ENCODE measurements at regions not wholly inside any gene's neighbourhood (a gene's known extent, or its start where the extent isn't known, plus 50 kb on each side); places are given as distances from the start of the nearest gene placed in this dataset.

DNA sequence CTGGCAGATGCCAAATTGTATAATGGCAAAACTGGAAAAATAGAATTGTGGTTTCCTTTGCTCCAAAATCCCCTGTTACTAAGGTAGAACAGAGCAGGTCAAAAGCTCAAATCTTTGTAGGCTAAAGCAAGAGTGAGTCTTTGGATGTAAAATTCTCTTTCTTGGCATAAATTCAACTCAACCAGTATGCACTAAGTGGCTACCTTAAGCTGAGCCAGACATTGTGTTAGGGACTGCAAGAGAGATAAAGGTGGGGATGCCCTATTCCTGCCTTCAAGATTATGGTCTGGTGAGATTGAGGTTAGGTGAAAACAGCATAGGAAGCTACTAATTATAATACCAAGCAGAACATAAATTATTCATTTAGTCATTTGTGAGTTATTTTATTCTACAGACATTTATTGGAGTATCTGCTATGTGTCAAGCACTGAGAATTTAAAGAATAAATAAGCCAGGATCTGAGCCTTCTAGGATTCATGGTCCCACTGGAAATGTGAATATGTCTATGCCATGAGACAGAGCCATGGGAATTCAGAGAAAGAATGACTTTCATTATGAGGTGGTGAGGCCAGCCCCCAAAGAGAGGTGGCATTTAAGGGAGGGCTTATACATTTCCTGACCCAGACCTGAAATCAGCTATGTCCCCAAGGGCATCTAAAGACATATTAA is 198.0 kb upstream of the NCKAP5 start:
- Histone ChIP-seq H3K36me3 (replicated peaks in 1 of 2; ENCODE audit: insufficient read depth in 1 of 2, low read depth in 2 of 2) (no peaks in the 10 kb centered on the region), H3K27me3 (no peaks in the 10 kb centered on the region), H3K27ac (no peak overlapping the region), H3K4me1 (no peaks in the 10 kb centered on the region), H3K9me3 (no peaks in the 10 kb centered on the region), H3K4me3 (no peak overlapping the region)
- DNase-seq (no peak), ATAC-seq (no peak)
- TF ChIP-seq POLR2A (IDR thresholded peaks at IDR 0.05), result no peak
- TF ChIP-seq, protein P1, sequence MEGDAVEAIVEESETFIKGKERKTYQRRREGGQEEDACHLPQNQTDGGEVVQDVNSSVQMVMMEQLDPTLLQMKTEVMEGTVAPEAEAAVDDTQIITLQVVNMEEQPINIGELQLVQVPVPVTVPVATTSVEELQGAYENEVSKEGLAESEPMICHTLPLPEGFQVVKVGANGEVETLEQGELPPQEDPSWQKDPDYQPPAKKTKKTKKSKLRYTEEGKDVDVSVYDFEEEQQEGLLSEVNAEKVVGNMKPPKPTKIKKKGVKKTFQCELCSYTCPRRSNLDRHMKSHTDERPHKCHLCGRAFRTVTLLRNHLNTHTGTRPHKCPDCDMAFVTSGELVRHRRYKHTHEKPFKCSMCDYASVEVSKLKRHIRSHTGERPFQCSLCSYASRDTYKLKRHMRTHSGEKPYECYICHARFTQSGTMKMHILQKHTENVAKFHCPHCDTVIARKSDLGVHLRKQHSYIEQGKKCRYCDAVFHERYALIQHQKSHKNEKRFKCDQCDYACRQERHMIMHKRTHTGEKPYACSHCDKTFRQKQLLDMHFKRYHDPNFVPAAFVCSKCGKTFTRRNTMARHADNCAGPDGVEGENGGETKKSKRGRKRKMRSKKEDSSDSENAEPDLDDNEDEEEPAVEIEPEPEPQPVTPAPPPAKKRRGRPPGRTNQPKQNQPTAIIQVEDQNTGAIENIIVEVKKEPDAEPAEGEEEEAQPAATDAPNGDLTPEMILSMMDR (IDR thresholded peaks at IDR 0.05), result no peak
- intact Hi-C loops (cut with DNase I), result no loop called here

DNA sequence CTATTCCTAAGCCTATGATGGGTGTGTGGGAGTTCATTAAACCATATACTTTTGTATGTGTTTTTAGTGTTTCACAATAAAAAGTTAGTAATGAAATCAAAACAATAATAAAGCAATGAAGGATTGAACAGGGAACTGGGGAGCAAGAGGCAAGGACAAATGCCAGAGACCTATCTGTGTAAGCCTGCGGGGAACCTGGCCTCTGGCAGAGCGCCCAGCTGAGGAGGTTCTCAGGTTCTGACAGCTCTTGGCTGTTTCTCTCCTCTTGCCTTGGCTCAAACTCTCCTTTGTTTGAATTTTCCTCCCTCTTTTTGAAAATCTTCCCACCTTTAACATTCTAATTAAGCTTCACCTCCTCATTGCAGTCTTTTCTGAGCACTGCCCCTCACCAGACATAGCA is 200.0 kb upstream of the NCKAP5 start:
- Histone ChIP-seq H3K27ac (no peak overlapping the region), H3K9me3 (no peaks in the 10 kb centered on the region), H3K36me3 (replicated peaks in 1 of 2; ENCODE audit: insufficient read depth in 1 of 2, low read depth in 2 of 2) (no peaks in the 10 kb centered on the region), H3K4me1 (no peaks in the 10 kb centered on the region), H3K4me3 (no peak overlapping the region), H3K27me3 (no peaks in the 10 kb centered on the region)
- DNase-seq, result peak; percentile 22 to 68 (median 38)
- WGBS, 2 donors, result 35% methylated on average over 2 of the region's 2 CpGs
- no peak for ATAC-seq
- intact Hi-C loops (cut with DNase I), result no loop called here
- no peak for TF ChIP-seq POLR2A (IDR thresholded peaks at IDR 0.05)
- TF ChIP-seq, protein P1 (IDR thresholded peaks at IDR 0.05), result no peak

DNA sequence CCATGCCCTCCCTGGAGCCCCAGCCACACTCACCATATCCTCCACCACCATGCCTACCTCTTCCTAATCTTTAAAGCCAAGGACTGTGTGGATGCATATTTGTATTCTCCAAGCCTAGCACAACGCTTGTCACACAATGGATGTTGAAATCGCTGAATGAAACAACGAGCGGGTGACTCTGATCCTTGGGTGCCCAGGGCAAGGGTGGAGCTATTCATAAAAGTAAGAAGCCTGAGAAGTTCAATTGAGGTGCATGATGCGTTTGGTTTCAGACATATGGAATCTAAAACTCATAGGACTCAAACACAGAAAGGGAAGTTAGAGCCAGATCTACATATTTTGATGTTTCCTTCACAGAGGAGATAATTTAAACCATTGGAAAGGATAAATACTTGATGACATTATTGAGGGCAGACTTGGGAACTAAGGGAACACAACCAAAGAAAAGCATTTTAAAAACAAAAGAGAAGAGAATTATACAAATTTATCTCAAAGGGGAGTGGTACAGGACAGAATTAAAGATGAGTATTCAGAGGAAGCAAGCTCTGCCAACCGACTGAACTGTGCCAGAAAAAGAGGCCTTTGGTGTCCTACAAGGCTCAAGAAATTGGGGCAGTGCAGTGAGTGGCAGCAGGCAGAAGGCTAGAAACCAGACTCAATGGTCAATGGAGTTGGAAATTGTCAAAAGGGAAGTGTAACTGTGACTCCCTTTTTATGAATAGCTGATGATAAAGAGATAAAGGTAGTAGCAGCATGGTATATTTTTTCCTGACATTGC is 200.6 kb upstream of the NCKAP5 start:
- Histone ChIP-seq H3K4me1 (no peaks in the 10 kb centered on the region), H3K4me3 (no peak overlapping the region), H3K9me3 (no peaks in the 10 kb centered on the region), H3K36me3 (replicated peaks in 1 of 2; ENCODE audit: insufficient read depth in 1 of 2, low read depth in 2 of 2) (no peaks in the 10 kb centered on the region), H3K27ac (no peak overlapping the region), H3K27me3 (no peaks in the 10 kb centered on the region)
- intact Hi-C loops (cut with DNase I), result no loop called here
- TF ChIP-seq, protein P1 (IDR thresholded peaks at IDR 0.05), result no peak
- TF ChIP-seq POLR2A (IDR thresholded peaks at IDR 0.05), result no peak
- DNase-seq, result no peak
- ATAC-seq, result no peak
- 78% methylated on average over 6 of the region's 6 CpGs for WGBS, 2 donors

DNA sequence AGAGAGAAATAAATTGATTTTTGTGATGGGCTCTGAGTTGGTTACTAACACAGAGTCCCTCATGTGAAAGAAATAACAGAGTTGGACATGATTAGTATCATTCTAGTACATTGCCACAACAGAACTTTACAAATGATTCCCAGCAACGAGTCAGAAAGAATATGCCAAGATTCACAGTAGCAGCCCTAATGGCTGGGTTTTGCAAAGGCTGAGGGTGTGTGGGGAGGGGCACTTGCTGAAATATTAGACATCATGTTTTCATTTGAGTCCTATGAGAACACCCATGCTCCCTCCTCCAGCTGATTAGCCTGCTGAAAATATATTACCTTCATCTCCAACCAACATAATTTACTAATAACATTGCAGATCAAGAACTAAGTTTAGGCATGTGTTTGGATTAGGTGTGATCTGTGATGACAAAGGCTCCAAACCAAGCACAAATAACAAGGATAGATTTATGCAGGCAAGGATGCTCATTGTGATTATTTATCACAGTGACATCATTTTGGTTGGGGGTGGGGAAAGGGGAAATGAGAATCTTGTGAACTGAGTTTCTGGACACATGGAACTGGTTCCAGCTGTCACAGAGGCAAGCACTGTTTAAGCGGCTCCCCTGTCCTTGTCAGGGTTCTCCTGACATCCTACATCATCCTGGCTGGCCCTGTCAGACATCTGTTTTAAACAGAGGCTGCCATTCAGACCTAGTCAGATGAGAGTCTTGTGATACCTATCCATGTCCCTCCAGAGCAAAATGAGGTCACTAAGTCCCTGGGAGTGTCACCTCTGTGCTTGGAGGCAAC is 205.8 kb upstream of the NCKAP5 start:
- DNase-seq (no peak), ATAC-seq (no peak)
- Histone ChIP-seq H3K4me1 (no peaks in the 10 kb centered on the region), H3K9me3 (no peaks in the 10 kb centered on the region), H3K27me3 (no peaks in the 10 kb centered on the region), H3K36me3 (replicated peaks in 1 of 2; ENCODE audit: insufficient read depth in 1 of 2, low read depth in 2 of 2) (no peaks in the 10 kb centered on the region), H3K27ac (no peak overlapping the region), H3K4me3 (no peak overlapping the region)
- WGBS, 2 donors, result 53 to 57% methylated on average over 2 of the region's 2 CpGs
- no peak for TF ChIP-seq POLR2A (IDR thresholded peaks at IDR 0.05)
- TF ChIP-seq, protein P1 (IDR thresholded peaks at IDR 0.05), result no peak
- intact Hi-C loops (cut with DNase I), result no loop called here
